GM13976 (cell line): ENCODE measurements at regions not wholly inside any gene's neighbourhood (a gene's known extent, or its start where the extent isn't known, plus 50 kb on each side); places are given as distances from the start of the nearest gene placed in this dataset.

Source experiments
- DNase-seq: peaks from one replicate; pipeline ENCODE4 v3.0.0; 2012; ENCODE audit warnings: low spot score
- in situ Hi-C: fragments of 300-500 bp; cut with MboI; formaldehyde crosslinking; loops from one replicate; pipeline ENCODE4 v1.12.0; 2022; ENCODE audit warnings: low sequenced_read_pairs, mixed read lengths, inconsistent platforms; ENCODE audit not compliant: unreplicated experiment
- TF ChIP-seq, protein P1 (sequence below): IDR thresholded peaks from 2 replicates; pipeline ENCODE4 v1.5.1; 2012; ENCODE audit warnings: borderline replicate concordance, mild to moderate bottlenecking; ENCODE audit not compliant: insufficient read depth; ENCODE audit errors: extremely low read depth, missing control alignments, control extremely low read depth

- DNase-seq, result no peak
- in situ Hi-C loops, result no loop called here
- TF ChIP-seq, protein P1, sequence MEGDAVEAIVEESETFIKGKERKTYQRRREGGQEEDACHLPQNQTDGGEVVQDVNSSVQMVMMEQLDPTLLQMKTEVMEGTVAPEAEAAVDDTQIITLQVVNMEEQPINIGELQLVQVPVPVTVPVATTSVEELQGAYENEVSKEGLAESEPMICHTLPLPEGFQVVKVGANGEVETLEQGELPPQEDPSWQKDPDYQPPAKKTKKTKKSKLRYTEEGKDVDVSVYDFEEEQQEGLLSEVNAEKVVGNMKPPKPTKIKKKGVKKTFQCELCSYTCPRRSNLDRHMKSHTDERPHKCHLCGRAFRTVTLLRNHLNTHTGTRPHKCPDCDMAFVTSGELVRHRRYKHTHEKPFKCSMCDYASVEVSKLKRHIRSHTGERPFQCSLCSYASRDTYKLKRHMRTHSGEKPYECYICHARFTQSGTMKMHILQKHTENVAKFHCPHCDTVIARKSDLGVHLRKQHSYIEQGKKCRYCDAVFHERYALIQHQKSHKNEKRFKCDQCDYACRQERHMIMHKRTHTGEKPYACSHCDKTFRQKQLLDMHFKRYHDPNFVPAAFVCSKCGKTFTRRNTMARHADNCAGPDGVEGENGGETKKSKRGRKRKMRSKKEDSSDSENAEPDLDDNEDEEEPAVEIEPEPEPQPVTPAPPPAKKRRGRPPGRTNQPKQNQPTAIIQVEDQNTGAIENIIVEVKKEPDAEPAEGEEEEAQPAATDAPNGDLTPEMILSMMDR, result no peak
Observed at GRCh38 chr5:109614301-109614700, 75.4 kb upstream of the MAN2A1 start.

DNA sequence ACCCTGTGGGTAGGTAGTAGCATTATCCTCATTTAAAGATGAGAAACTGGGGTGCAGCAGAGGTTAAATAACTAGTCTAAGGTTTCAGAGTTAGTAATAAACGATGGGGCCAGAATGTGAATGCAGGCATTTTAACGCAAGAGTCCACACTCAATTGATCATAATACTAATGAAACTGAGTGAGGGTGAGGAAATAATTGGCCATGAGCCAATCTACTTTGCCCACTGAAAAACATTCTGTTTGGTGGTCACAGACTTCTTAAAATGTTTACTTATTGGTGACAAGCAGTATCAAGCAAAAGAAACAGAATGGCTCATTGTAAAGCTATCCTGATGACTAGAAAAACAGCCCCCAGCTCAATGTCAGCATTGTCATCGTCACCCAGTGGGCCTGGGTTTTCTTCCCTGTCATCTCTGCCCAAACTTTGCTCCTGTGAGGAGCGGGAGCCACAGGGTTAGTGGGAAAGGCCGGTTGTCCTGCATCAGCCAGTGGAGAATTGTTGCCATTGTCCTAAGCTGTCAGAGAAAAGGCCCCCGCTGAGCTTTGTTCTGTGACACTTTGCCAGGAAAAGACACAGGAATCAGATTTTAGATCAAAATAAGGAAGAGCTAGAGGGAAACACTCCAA, 77.3 kb upstream of the MAN2A1 start:
- no peak for DNase-seq
- TF ChIP-seq, protein P1, result no peak
- in situ Hi-C loops, result no loop called here

DNA sequence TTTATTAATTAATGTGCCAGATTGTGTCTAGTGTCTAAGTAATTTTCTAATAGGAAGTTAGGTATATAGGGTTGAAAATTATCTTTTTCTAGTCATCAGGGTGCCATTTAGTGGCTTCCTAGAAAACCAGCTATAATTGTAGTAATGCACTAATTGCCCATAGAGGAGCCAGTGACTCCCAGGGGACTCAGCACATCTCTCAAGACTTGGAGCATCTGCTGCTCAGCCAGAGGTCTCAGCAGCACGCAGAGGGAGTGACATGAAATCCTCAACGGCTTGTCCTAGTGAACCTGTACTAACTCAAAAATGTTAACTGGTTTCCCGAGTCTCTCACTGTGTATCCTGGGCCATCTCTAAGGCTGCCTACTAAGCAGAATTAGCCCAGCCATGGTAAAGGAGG, 78.2 kb upstream of the MAN2A1 start:
- TF ChIP-seq, protein P1, result no peak
- in situ Hi-C loops, result no loop called here
- DNase-seq, result no peak

DNA sequence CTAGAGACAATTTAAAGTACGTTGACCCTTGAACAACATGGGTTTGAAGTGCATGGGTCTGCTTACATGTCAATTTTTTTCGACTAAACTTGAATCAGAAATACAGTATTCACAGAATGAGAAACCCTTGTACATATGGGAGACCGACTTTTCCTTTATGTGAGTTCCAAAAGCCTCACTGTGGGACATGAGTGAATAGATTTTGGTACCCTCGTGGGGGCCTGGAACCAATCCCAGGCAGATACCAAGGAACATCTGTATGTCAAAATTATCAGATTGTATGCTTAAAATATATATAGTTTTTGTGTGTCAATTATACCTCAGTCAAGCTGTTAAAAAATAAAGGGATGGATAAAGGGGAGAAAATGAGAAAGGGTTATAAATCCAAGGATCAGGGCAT, 78.7 kb upstream of the MAN2A1 start:
- no peak for DNase-seq
- TF ChIP-seq, protein P1, result no peak
- in situ Hi-C loops, result no loop called here

DNA sequence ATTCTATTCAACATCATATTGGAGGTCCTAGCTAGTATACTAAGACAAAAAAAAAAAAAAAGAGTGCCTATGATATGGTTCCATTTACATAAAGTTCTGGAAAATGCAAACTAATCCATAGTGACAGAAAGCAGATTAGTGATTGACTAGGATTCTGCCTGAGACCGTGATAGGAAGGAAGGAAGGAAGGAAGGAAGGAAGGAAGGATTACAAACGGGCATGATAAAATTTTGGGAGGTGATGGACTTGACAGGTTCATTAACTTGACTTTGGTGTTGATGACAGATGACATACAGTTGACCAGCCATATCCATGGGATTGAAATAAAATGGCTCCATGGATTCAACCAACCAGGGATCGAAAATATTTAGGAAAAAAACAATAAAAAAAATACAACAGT, 79.1 kb upstream of the MAN2A1 start:
- TF ChIP-seq, protein P1, result no peak

DNA sequence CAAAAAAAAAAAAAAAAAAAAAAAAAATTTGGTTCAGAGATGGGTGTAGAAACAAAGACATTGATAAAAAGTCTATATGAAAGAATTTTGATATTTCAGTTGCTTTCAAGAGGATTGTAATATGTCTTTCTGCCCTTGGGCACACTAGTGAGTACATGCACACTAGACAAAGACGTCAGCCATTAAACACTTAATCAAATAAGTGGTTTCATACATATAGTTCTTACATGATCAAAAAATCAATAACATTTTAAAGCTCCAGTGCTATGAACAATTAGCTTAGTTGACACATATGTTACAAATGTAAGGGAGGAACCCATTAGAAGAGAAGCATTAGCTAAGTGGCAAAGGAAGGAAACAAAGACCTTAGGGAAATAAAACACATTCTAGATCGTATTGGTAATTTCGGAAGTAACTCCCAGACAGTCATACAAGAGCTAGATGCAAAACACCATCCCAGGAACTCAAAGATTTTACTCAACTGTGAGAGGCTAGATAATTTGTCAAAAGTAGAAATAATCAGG, 84.5 kb upstream of the MAN2A1 start:
- TF ChIP-seq, protein P1, result no peak
- in situ Hi-C loops, result no loop called here

More for the DNA sequence above, 79.1 kb upstream of the MAN2A1 start:
- in situ Hi-C loops, result no loop called here
- DNase-seq, result no peak

DNA sequence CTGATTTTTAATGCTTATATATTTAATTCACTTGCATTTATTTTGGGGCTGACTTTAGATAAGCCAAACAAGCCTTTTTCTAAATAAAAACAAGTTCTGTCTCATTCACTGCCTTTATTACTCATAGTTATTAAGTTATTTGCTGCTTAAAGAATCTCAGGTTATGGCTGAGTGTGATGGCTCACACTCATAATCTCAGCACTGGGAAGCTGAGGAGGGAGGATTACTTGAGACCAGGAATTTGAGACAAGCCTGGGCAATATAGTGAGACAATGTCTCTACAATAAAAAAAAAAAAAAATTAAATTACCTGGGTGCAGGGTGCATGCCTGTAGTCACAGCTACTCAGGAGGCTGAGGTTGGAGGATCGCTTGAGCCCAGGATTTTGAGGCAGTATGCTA, 85.0 kb upstream of the MAN2A1 start:
- no peak for DNase-seq
- TF ChIP-seq, protein P1, result no peak
- in situ Hi-C loops, result no loop called here

More for the DNA sequence above, 84.5 kb upstream of the MAN2A1 start:
- DNase-seq, result no peak
